HG03565 (cell line): ENCODE measurements at regions not wholly inside any gene's neighbourhood (a gene's known extent, or its start where the extent isn't known, plus 50 kb on each side); places are given as distances from the start of the nearest gene placed in this dataset.
"Not testable (repeated sequence)": the region's sequence is repeated elsewhere in the genome, so short reads cannot be mapped to it uniquely, and the experiment has no call there.

ENCODE experiments used
- ATAC-seq: cut with Tn5 transposase; IDR thresholded peaks from one replicate; pipeline ENCODE4 v1.9.1; 2021; ENCODE audit warnings: mild to moderate bottlenecking, moderate library complexity; ENCODE audit not compliant: unreplicated experiment

DNA sequence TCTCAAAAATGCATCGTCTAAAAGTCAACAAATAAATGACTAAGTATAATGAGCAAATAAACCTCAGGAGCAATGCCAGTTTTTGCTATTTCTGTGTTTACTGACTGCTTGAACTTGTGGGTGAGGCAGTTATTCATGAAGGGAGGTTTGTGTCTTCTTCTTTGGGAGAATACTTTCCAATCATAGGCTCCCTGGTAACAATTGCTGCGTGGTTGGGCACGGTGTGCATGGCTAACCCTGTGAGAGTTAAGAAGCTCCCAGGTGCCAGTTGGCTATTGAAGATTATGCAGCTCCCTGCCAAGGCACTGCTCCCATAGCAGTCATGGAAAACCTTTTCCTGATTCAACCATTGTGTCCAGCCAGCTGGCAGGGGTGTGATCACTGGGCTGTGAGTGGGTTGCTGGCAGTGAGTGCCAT, 775.9 kb upstream of the GOT2 start:
- no peak for ATAC-seq

GRCh38 chr16:59500601-59501000, 766.5 kb upstream of the GOT2 start:
- ATAC-seq: no peak

- ATAC-seq: no peak
Observed at GRCh38 chr16:59487067-59487466, 753.0 kb upstream of the GOT2 start.

- no peak for ATAC-seq
Observed at GRCh38 chr16:59484833-59485516, 750.9 kb upstream of the GOT2 start.

DNA sequence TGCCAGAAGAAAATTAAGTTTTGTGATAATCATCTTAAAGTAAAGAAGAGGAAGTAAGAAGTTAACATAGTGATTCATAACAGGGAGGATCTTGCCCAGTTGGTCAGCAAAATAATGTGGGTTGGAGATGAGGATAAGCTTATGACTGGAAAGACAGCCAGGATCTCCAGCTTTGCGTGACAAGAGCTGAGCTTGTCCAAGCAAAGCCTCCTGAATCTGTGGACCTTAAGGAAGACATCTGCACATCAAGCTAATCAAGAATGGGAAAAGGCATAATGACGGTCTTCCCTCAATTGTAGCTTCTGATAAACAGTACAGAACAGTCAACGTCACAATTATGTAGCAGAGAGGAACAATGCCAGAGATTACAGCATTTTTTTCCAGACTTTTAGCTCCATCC, 744.7 kb upstream of the GOT2 start:
- ATAC-seq: no peak

GRCh38 chr16:59470556-59470955, 736.4 kb upstream of the GOT2 start:
- ATAC-seq: no peak

GRCh38 chr16:59469266-59469665, 735.1 kb upstream of the GOT2 start:
- no peak for ATAC-seq

- no peak for ATAC-seq
Observed at GRCh38 chr16:59463776-59464175, 729.7 kb upstream of the GOT2 start.

DNA sequence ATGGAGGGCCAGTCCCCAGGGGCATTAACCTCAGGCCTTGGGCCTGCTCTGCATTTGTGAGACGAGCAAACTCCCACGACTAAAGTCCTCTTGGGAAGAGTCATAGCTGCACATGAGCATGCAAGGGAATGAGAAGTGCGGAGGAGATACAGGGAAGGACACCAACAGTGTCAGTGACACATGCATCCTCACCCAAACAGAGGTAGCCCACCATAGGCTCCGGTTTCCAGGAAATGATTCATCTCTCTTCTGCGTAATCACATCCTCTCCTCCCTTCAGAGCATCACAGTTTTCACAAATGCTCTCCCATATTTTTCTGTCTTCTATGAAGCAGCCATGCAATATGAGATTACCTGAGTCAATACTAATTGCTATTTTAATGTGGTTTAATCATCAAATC, 725.7 kb upstream of the GOT2 start:
- no peak for ATAC-seq

GRCh38 chr16:59455497-59455896, 721.4 kb upstream of the GOT2 start:
- ATAC-seq: no peak

- not testable (repeated sequence) for ATAC-seq
Observed at GRCh38 chr16:59450513-59450912, 716.4 kb upstream of the GOT2 start.

DNA sequence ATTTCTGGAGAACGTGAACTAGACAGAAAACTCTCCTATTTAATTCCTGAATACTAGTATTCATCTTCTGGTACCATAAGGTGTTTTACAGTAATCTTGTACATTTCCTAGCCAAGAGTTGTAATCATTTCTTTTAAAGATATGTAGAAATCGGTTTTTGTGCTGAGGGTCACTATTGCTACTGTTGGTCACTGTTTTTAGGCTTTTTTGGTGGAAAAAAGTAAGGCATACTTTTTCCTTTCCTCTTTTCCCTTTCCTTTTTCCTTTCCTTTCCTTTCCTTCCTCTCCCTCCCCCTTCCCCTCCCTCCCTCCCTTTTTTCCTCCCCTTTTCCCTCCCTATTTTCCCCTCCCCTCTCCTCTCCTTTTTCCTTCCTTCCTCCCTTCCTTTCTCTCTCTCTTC, 706.4 kb upstream of the GOT2 start:
- no peak for ATAC-seq

GRCh38 chr16:59432896-59433295, 698.8 kb upstream of the GOT2 start:
- no peak for ATAC-seq

GRCh38 chr16:59432276-59432675, 698.2 kb upstream of the GOT2 start:
- ATAC-seq: no peak

- no peak for ATAC-seq
Observed at GRCh38 chr16:59424714-59425273, 690.7 kb upstream of the GOT2 start.

DNA sequence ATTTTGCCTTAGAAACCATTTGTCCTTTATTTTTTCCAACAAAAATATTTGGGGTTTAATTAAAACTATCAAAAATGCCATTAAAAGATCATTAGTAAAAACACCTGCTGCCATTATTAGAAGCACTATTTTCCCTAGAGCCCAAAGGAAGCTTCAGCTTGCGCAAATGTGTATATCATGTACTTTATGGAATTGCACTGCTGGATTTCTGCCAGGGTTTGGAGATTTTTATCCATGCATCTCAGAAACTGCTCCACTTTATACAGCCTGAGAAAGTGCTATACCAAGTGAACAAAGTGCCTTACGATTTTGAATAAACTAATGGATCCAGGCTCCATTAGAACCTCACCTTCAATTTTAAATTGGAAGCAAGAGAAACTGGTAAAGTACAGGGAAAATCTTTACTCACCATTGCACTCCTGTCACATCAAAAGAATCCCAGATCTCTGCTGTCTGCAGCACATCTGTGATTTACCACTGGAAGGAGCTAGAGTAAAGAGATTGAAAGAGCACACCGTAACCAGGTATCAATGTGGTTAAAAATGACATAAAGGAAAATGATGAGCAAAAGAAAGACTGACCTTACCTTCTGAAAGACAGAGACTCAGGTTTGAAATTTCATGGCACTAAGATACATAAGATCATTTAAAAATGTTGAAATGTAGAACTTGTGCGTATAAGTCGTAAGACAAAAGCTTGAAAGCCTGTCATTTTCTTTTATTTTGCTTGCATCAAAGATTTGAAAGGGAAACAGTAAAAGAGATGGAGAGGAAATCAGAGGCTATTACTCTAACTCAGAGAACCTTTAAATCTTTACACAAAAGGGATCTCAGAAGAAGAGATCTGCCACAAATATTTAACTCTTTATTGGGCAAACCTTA, 678.1 kb upstream of the GOT2 start:
- no peak for ATAC-seq

- no peak for ATAC-seq
Observed at GRCh38 chr16:59410451-59410850, 676.3 kb upstream of the GOT2 start.

DNA sequence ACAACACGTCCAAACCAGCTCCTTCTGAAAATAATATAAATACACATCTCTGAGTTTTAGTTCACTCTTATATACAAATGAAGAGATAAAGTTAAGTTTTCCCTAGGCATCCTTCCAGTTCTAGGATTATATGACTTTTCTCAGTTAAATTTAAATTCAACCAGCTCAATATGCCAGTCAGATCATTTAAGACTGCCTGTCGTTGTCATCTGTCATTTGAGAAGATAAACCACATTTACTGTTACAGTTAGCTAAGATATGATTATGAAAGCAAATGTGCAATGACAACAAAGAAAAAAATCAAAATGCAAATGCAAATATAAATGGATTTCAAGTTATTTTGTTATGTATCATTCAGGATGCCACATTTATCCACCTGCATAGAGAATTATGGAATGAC, 671.7 kb upstream of the GOT2 start:
- ATAC-seq: no peak

- no peak for ATAC-seq
Observed at GRCh38 chr16:59404509-59404908, 670.4 kb upstream of the GOT2 start.

DNA sequence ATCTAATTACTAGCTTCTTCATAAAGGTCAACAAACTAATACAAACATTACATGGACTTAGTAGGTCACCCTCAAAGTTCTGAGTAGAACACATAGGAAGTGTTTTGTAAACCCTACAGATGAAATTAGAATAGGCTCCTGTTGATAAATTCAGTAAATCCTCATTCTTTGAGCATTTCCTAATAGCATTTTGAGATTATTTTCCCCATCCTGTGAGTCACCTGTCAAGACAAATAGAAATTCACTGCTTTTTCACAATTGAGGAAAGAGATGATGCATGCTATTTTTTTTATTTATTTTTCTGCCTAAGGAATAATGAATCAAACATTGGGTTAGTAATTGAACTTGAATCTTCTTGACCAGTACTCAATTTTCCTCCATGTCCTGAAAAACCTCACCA, 666.7 kb upstream of the GOT2 start:
- ATAC-seq: no peak

DNA sequence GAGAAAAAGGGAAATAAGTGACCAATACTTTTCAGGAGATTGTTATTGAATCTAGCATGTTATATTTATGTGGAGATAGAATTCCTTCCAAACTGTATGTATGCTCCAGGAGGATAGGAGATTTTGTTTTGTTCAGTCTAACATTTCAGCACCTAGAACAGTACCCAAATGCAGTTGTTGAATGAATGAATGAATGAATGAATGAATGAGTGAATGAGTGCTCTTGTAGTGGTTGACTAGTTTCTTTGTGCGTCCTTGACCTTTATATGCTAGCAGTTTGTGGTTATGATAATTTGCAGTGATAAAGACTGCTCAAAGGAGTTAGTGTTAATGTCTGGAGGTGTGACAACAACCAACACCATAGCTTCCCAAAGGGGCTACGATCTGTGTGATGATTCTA, 663.5 kb upstream of the GOT2 start:
- ATAC-seq: no peak

DNA sequence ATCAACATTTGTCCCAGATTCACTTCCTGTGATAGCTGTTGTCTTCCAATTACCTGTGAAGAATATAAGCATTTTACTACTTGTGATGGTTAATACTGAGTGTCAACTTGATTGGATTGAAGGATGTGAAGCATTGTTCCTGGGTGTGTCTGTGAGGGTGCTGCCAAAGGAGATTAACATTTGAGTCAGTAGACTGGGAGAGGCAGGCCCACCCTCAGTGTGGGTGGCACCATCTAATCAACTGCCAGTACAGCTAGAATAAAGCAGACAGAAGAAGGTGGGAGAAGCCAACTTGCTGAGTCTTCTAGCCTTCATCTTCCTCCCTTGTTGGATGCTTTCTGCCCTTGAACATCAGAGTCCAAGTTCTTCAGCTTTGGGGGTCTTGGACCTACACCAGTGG, 660.4 kb upstream of the GOT2 start:
- ATAC-seq: no peak
